Left lobe of liver (tissue), 2 donors: ENCODE measurements at regions not wholly inside any gene's neighbourhood (a gene's known extent, or its start where the extent isn't known, plus 50 kb on each side); places are given as distances from the start of the nearest gene placed in this dataset.
A peak's percentile ranks its signal among the peaks of the same experiment; 100 is the strongest.
"Not testable (repeated sequence)": the region's sequence is repeated elsewhere in the genome, so short reads cannot be mapped to it uniquely, and the experiment has no call there.

Source experiments
- ATAC-seq: fragments of 200-7000 bp; cut with Tn5 transposase; one replicate; pipeline ENCODE4 v1.9.1; 2020; ENCODE audit warnings: mild to moderate bottlenecking, moderate library complexity
- DNase-seq: peaks from one replicate; pipeline ENCODE4 v3.0.0-alpha.2; 2020; ENCODE audit warnings: low spot score
- donor health status: DM: no; HTN: no; CAD: no; lungs with moderate emphysema.
- donor health status: DM: no; HTN: yes; CAD: no.

DNA sequence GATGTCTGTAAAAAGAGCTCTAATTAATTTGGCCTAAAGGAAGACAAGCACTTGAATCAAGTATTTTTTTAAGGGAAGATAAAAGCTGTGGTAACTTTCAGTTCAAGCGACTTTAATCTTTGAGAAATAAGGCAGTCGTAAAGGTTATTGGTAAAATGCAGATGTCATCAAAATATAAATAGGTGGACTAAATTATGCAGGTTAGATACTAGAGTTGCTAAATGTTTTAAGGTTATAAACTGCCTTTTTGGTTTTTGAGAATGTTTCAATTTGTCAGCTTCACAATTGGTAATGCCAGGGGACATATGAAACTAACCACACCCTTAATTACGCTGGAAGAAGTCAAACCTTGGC, 159.5 kb upstream of the OLIG3 start:
- ATAC-seq: no peak

GRCh38 chr6:137654365-137654981, 160.3 kb upstream of the OLIG3 start:
- no peak for DNase-seq
- ATAC-seq: no peak

More for the DNA sequence above, 159.5 kb upstream of the OLIG3 start:
- no peak for DNase-seq

- DNase-seq (no peak), ATAC-seq (no peak)
Observed at GRCh38 chr6:137655291-137655690, 161.1 kb upstream of the OLIG3 start.

- DNase-seq: no peak
- ATAC-seq: no peak
Observed at GRCh38 chr6:137656735-137657134, 162.5 kb upstream of the OLIG3 start.

- ATAC-seq (no peak), DNase-seq (no peak)
Observed at GRCh38 chr6:137657351-137657911, 163.2 kb upstream of the OLIG3 start.

DNA sequence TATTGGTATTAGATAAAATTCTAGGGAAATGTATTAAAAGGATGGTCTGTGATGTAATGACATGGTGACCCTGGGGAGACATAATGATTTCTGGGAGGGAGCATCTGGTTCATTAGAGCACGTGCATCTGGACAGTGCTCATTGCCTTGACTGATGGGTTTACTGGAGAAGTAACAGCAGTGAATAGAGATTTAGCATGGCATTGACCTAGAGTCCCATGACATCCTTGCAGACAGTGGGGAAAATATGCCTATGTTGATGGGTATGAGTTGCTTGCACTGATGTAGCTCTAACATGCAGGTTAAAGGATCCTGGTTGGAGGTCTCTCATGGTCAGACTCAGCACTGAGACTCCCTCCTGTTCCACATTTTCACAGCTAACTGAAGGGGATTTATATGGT, 164.1 kb upstream of the OLIG3 start:
- DNase-seq (no peak), ATAC-seq (no peak)

DNA sequence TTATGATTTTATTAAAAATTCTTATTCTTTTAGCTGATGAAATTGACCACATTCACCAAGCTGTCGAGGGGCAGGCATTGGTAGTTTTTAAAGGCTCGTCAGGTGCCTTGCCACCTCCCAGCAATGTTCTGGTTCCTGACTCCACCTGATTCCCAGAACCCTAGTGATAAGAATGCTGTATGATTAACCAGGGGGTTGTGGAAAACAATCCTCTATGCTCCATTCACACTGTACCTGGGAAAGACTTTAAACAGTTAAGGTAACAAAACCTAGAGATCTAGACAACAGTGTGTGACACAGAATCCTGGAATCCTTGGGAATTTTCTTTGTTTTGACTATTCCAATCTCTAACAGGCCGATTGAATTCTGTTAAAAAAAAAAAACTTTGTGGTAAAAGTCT, 165.7 kb upstream of the OLIG3 start:
- no peak for DNase-seq
- ATAC-seq: no peak

DNA sequence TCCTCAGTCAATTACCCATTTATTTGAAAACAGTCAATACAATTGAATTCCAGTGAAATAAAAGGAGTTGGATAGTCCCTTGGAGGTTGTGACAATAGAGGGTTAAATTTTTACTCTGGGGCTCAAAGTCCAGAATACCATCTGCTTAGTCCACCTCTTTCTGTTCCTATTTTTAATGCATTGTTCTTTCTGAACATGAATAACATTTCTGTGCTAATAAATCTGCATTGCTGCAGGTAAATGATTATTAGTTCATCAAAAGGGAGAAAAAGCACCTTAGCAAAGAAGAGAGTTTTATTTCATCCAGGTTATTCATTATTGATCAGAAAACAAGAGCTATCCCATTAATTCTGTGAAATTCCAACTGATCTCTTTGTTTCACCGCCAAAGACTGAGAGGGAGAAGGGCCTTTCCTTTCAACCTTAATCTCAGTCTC, 166.1 kb upstream of the OLIG3 start:
- DNase-seq (no peak), ATAC-seq (peak; percentile 33)

DNA sequence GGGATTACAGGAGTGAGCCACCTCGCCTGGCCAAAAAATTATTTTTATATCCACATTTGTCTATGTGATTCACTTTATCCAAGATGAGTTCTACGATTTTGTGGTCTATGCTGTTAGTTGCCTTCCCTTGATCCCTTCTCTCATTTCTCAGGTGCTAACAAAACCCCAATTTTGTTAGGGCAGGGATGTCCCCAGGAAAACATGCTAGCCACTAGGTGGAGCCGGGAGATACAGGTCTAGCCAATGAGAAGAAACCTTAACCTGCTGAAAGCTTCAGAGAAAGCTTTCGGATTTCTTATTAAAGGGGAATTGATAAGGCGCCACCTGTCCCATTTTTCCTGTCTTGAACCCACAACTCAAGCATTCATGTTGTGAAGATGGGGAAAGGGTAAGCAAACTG, 167.4 kb upstream of the OLIG3 start:
- peak; percentile 39 for ATAC-seq
- DNase-seq: no peak

DNA sequence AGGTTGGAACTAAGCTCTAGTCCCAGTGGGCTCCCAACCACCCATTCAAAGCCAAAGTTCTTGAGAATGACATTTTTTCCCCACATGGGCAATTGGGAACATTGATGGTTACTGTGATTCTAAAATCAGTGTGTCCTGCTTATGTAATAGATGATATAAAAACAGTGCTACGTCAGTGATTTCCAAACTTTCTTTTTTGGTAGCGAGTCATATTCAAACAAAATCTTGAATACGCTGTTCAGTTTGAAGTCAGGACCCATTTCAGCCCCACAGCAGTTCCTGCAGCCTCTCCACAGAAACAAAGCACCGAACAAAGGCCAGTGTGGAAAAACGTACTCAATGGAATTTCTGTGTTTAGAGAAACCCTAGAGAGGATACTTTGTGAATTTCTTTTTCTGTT, 170.0 kb upstream of the OLIG3 start:
- no peak for ATAC-seq
- DNase-seq: no peak

GRCh38 chr6:137665342-137665934, 171.2 kb upstream of the OLIG3 start:
- no peak for ATAC-seq
- no peak for DNase-seq

DNA sequence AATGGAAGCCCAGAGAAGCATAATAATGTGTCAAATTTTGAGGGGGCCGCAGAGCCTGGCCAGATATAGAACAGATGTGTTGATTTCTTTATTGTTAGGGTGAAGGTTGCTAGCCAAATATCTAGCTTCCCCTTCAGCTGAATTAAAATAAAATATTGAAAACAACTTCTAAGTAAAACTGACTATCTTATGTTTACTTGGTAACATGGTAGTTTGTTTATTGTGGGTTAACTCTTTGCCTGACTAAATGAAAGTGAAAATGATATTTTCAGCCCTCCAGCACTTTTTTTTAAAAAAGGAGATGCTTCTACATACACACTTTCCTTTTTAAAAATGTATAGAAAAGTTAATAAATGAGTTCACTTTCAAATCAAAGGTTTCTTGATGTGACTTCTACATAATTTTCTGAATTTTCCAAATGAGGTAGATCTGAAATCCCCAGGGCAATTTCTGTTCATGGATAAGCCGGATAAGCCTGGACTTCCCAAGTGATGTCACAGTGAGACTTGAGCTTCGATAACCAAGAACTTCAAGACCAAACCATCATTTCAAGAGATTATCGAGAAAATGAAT, 172.1 kb upstream of the OLIG3 start:
- no peak for ATAC-seq

DNA sequence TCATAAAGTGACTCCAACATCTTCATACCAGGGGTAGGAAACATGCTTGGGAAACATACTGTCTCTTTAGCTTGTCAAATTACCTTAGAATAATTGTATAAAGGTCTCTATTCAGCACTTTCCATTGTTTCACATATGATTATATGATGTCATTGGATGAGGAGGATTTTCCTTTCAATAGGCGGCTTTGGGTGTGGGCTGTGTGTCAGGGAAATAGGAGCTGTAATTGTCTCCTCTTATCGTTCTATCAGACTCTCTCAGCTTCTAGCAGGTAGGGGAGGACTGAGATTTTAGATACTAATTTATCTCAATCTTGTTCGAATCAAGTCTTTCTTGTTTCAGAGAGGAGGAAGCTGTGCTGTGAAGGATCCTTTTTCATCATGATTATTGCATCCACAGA, 179.4 kb upstream of the OLIG3 start:
- DNase-seq (no peak), ATAC-seq (no peak)

More for the DNA sequence above, 172.1 kb upstream of the OLIG3 start:
- no peak for DNase-seq

DNA sequence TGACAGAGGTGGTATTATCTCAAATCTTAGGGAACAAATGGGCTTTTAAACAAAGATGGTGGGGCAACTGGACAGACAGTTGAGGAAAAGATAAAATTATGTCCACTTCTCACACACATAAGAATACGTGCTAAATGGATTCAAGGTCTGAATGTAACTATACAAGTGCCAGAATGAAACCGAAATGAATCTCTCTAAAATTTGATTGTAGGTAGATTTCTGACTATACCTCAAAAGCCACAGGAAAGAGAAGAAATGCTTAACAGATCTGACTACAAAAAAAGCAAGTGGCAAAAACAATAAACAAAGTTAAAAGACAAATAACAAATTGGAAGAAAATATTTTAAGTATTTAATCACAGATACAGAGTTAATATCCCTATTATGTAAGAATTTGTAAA, 182.7 kb upstream of the OLIG3 start:
- DNase-seq (no peak), ATAC-seq (no peak)

DNA sequence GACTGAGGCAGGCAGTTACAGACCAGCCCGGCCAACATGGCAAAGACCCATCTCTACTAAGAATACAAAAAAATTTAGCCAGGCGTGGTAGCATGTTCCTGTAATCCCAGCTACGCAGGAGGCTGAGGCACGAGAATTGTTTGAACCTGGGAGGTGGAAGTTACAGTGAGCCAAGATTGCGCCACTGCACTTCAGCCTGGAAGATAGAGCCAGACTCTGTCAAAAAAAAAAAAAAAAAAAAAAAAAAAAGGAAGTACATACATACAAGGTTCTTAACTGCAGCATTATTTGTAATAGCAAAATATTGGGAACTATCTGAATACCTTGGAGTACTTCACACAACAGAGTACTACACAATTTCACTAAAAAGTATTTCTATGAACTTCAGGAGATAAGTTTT, 183.5 kb upstream of the OLIG3 start:
- ATAC-seq (no peak), DNase-seq (no peak)

DNA sequence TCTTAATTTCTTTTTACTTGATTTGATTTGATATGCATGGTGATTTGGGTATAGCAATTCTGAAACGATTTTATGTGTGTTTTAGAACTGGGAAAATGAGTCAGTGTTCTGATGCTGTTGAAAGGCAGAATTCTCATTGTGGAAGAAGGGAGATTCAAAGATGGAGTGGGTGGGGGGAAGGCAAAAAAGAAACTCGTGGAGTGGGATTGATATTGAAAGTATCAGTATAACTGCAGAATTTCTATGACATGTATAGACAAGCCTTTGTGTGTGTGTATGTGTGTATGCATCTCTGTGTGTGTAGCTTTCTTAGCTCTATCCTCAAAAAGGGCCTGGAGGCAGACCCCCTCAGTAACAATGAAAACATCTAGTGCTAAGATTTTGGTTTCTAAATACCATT, 184.3 kb upstream of the OLIG3 start:
- ATAC-seq (no peak), DNase-seq (no peak)

GRCh38 chr6:137680705-137681346, 186.2 kb upstream of the TNFAIP3 start:
- ATAC-seq: no peak

GRCh38 chr6:137681445-137682009, 185.5 kb upstream of the TNFAIP3 start:
- no peak for ATAC-seq
- no peak for DNase-seq

More at GRCh38 chr6:137680705-137681346, 186.2 kb upstream of the TNFAIP3 start:
- DNase-seq: no peak

GRCh38 chr6:137682658-137683057, 184.4 kb upstream of the TNFAIP3 start:
- DNase-seq, ATAC-seq: not testable (repeated sequence)

DNA sequence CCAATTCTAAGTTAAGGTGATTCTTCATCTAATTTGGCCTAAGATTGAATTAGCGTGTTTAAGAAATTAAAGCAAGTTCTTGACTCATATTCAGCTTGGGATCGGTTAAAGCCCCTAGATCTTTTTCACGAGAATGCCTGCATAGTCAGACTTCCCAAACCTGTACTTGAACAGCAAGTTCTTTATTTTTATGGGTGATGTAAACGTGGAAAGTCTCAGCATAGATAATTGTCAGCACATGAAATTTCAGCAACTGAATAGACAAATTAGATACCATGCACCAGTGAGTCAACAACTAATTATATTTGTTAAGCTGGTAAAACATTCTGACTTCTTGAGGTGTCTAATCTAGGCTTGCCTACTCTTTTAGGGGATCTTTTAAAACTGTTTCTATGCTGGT, 183.1 kb upstream of the TNFAIP3 start:
- DNase-seq (no peak), ATAC-seq (no peak)

DNA sequence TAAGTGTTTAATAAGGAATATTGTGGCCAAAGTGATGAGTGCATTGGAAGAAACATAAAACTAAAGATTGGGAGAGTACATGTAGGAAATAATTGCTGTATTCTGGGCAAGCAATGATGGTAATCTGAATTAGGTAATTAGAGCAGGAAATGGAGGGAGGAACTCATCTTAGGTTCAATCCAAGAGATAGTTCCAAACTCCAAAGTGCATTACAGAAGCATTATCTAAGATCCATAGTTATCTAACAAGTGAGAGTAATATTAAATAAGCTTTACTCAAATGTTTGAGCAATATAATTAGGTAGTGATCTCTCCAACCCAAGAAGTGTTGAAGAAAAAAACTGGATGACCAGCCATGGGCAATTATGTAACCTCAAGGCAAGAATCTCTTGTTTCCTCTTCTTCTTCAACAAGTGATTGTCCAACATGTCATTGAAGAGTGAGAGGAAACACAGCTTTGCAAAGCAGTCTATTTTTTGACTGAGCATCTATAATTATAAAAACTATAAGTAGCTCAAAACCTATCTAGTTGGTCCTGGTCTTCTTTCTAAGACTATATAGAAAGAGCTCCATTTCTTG, 181.2 kb upstream of the TNFAIP3 start:
- ATAC-seq (no peak), DNase-seq (no peak)
